CD4-positive, alpha-beta T cell treated with Interferon alpha-2 for 1 hour (primary cell): ENCODE measurements at regions not wholly inside any gene's neighbourhood (a gene's known extent, or its start where the extent isn't known, plus 50 kb on each side); places are given as distances from the start of the nearest gene placed in this dataset.
"Not testable (repeated sequence)": the region's sequence is repeated elsewhere in the genome, so short reads cannot be mapped to it uniquely, and the experiment has no call there.

ENCODE experiments used
- DNase-seq, 2 donors: peaks; one replicate each; pipeline ENCODE4 v3.0.0-alpha.2; 2020 to 2022

GRCh38 chr5:126097876-126098275 is 325.3 kb upstream of the GRAMD2B start:
- DNase-seq, result no peak

- DNase-seq, result no peak
Observed at GRCh38 chr5:126098330-126099017, 324.7 kb upstream of the GRAMD2B start.

GRCh38 chr5:126099077-126099476 is 324.1 kb upstream of the GRAMD2B start:
- no peak for DNase-seq

DNA sequence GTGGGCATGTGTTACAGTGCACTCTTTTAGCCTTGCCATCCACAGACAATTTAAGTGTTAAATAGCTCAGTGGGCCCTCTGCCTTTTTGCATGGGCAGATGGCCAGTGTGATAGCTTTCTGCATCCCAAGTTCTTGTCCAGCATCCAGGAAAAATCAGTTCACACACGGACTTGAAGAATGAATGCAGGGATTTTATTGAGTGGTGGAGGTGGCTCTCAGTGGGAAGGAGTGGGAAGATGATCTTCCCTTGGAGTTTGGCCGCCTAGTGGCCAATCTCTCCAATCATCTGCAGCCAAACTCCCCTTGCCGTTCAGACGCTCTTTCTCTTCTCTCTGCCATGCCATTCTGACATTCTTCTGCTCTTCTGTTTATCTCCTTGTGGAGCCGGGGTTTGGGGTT is 322.4 kb upstream of the GRAMD2B start:
- DNase-seq, result no peak

DNA sequence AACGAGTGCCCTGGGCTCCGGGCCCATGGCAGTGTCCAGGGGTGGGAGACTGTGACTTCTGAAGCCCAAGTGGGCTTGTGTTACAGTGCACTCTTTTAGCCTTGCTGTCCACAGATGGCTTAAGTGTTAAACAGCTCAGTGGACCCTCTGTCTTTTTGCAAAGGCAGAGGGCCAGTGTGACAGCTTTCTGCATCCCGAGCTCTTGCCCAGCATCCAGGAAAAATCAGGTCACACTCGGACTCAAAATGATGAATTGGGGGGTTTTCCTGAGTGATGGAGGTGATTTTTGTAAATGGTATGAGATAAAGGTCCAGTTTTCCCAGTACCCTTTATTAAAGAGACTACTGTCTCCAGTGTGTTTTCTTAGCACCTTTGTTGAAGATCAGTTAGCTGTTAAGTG is 321.3 kb upstream of the GRAMD2B start:
- DNase-seq, result no peak

DNA sequence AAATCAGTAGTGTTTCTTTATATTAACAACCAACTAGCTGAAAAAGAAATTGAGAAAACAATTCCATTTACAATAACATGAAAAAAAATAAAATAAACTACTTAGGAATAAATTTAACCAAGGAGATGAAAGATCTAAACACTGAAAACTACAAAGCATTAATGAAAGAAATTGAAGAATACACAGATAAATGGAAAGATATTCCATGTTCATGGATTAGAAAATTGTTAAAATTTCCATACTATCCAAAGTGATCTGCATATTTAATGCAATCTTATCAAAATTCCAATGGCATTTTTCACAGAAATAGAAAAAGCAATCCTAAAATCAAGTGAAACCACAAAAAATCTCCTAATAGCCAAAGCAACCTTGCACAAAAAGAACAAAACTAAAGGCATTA is 320.2 kb upstream of the GRAMD2B start:
- no peak for DNase-seq

- DNase-seq, result no peak
Observed at GRCh38 chr5:126103868-126104267, 319.3 kb upstream of the GRAMD2B start.

- no peak for DNase-seq
Observed at GRCh38 chr5:126104341-126104740, 318.9 kb upstream of the GRAMD2B start.

DNA sequence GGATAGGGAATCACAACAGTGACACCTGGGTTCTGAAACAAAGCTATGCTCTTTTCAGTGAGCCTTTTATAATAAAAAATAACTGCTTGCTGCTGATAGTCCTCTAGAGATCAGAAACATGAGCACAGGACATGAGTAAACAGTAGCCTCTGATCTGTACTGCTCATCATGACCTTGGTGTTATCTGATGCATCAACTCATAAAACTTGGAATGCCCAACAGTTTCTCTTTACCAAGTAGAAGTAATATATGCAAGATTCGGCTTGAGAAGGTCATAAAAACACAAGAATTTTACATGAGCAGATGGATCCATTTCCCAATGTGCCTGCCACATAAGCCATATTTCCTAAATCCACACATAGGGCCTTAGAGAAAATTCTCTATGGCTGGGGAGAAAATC is 318.3 kb upstream of the GRAMD2B start:
- DNase-seq, result no peak

- DNase-seq, result no peak
Observed at GRCh38 chr5:126106029-126106428, 317.2 kb upstream of the GRAMD2B start.

DNA sequence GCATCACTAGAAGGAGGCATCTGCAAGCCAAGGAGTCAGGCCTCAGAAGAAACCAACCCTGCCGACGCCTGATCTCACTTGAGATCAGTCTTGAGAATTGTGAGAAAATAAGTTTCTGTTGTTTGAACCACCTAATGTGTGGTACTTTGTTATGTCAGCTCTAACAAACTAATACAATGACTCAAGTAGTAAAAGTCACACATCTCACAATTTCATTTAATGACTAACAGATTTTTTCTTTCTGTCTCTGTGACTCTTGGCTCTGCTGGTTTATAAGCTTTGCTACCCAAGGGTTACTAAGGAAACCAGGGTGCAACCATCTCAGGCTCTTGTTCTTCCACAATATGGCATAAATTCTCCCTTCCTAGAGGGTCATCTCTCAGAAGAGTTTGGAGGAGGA is 315.8 kb upstream of the GRAMD2B start:
- no peak for DNase-seq

GRCh38 chr5:126108470-126108869 is 314.7 kb upstream of the GRAMD2B start:
- no peak for DNase-seq

DNA sequence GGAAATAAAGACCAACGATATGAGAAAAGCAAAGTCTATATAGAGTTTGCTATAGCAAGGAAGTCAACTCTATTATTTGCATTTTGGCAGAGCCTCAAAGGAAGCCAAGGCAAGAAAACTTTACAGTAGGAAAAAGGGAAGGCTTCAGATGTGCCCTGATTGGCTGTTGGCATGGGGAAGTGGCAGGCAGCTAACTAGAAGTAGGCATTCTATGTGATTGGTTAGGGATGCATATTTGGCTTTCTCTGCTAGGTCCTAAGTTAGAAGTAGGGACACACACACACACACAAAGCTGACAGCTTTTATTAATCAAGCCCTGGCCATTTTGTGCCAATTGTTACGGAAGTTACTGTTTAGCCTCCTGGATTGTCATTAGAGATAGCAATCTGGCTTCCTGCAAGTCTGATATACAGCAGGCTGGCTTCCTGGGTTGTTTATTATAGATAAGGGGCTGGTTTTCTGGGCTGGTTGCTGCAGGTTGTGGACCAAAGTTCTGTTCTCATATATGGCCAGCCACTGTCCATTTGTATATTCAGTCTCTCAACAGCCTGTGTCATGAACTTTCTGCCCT is 308.1 kb upstream of the GRAMD2B start:
- no peak for DNase-seq

DNA sequence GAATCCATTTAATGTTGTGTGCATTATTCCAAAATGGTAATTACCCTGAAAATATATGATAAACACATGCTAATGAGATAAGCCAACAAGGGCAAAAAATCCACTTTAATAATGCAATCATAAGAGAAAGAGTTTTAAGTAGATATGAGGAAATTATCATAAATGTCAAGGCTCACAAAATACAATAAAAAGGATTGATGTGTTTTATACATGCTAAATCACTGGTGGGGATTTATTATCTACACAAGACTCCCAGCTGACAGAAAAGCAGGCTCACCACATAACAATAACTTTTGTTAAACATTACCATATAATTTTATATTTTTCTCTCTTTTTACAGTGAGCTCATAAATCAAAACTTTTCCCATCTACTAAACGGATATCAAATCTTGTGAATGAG is 306.2 kb upstream of the GRAMD2B start:
- DNase-seq, result no peak

DNA sequence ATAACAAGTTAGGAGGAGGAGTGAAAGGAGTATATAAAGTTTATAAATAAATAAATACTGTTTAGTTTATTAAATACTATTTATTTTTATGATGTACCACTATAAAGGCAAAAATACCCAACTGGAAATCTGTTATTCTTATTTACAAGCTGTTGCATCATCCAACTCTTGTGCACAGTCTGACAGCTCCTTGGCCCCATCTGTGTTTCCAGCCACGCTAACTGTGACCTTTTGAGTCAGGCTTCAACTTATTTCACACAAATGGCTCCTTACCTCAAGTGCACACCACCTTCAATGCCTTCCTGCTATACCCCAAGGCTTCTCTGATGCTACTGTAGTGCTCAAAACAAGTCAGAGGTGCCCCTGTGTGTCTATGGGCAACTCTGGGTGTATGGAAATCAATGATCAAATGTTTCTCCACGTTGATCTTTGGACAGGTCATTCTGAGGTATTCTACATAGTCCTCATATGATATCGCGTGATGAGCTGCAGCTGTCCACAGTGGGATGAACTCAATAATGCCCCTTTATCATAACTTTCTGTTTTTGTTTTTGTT is 303.2 kb upstream of the GRAMD2B start:
- no peak for DNase-seq

DNA sequence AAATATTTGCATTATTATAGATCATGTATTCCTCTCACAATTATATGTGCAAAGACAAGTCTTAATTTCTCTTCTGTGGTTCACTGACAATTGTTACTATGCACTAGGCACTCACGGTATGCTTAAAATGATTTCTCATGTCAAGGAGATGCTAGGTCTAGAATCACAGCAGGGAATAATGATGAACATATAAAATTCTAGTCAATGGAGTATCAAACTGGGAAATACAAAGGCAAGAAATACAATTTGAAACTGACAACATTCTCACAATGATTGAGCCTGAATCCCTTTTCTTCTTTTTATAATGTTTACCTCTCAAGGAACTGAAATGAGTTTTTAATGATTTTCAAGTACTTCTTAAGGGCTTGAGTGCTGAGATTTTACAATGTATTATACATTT is 302.3 kb upstream of the GRAMD2B start:
- no peak for DNase-seq

- no peak for DNase-seq
Observed at GRCh38 chr5:126122942-126123341, 300.3 kb upstream of the GRAMD2B start.

DNA sequence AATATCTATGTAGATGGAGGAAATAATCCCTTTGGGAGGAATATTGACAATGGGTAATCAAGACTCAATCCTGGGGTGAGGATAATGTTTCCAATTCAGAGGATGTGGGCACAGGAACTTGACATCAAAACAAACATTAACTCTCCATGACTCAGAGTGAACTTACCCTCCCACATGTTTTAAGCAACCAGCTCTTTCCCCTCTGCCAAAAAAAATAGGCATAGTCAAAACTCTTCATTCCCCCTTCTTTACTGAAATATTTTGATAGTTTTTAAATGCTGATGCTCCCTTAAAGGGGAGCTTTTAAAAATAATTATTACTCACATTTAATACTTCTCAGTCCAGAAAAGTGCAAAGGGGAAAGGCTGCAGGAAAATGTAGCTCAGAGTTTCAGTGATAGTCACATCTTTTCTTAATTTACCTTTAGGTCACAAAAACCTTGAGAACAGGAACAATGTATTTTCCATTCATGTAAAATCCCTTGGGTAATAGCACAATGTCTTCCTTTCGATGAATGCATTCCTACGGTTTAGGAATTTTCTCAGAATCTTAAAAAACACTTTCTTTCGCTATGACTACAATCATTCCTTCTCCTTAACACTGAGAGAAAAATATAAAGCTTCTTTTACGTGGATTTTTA is 298.4 kb upstream of the GRAMD2B start:
- DNase-seq, result no peak

GRCh38 chr5:126125407-126125806 is 297.8 kb upstream of the GRAMD2B start:
- DNase-seq, result no peak

- DNase-seq, result no peak
Observed at GRCh38 chr5:126126574-126126973, 296.6 kb upstream of the GRAMD2B start.

DNA sequence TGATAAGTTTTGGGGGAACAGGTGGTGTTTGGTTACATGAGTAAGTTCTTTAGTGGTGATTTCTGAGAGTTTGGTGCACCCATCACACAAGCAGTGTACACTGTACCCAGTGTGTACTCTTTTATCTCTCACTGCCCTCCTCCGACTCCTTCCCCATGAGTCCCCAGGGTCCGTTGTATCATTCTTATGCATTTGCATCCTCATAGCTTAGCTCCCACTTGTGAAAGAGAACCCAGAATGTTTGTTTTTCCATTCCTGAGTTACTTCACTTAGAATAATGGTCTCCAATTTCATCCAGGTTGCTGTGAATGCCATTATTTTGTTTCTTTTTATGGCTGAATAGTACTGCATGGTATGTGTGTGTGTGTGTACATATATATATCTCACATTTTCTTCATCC is 295.8 kb upstream of the GRAMD2B start:
- not testable (repeated sequence) for DNase-seq

DNA sequence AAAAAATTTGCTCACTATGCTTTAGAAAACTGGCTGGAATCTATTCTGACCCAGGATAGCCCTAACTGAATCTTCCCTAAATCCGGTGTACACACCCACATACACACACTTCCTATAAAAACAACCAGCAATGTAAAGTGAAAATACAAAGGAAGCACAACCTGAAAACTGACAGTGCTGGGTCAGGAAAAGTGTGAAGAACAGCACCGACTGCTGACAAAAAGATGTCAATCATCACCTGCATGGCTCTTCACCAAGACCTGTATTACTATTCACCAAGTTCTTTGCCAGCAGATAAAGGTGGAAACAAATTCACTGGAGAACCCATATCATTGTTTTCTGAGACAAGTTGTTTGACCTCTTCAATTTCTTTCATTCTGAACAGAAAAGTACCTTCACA is 293.8 kb upstream of the GRAMD2B start:
- no peak for DNase-seq

DNA sequence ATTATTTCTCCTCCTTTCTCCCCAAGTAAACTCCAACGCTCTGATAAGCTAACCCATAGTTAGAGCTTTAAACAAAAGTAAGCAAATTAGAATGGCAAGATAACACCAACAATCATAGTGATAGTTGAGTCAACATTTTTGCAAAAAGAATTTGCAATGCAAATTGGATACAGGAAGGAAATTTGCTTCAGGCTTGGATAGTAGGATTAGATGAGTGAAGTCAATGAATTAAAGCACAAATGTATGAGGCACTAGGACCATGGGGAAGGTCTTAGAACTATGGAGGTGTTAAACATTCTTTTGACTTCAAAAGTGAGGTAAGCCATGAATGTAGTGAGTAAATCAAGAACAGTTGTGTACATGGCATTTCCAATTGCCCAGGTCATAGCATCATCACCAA is 289.8 kb upstream of the GRAMD2B start:
- DNase-seq, result no peak

DNA sequence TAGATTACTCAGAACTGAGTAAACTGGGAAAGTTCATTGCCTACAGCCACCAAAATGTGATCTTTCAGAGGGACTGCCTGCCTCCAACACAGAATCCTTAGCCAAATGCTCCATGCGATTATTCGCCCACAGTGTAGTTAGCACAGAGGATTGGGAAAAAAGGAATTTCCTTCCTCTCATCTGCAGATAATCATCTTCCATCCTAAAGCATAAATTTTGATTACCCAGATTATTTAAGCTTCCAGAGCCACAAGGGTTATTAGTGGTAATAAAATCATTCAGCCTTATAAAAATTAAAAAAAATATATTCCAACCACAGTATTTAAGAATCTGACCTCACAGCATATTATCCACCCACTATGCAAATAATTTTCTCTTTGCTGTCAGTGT is 285.3 kb upstream of the GRAMD2B start:
- DNase-seq, result no peak
